HUDEP-2 (cell line): ENCODE measurements at regions not wholly inside any gene's neighbourhood (a gene's known extent, or its start where the extent isn't known, plus 50 kb on each side); places are given as distances from the start of the nearest gene placed in this dataset.
"Not testable (repeated sequence)": the region's sequence is repeated elsewhere in the genome, so short reads cannot be mapped to it uniquely, and the experiment has no call there.

Experiments
- DNase-seq, 76 experiments: peaks; one replicate each; lab custom pipeline; 2025; ENCODE audit not compliant: unreplicated experiment in 76 of 76; lab: John Stamatoyannopoulos, UW

- DNase-seq: no peak
These were observed 109.2 kb upstream of the MCHR2 start for GRCh38 chr6:100103194-100103593.

- no peak for DNase-seq
These were observed 107.6 kb upstream of the MCHR2 start for GRCh38 chr6:100101644-100102043.

GRCh38 chr6:100100776-100101175 is 106.8 kb upstream of the MCHR2 start:
- no peak for DNase-seq

- peak in 11 of 76 experiments; percentile 5 to 49 (median 13) for DNase-seq
These were observed 105.4 kb upstream of the MCHR2 start for GRCh38 chr6:100099189-100100074.

GRCh38 chr6:100096936-100097335 is 102.9 kb upstream of the MCHR2 start:
- no peak for DNase-seq

GRCh38 chr6:100096341-100096740 is 102.3 kb upstream of the MCHR2 start:
- no peak for DNase-seq

- DNase-seq: no peak
These were observed 99.4 kb upstream of the MCHR2 start for GRCh38 chr6:100093405-100093804.

GRCh38 chr6:100088009-100088408 is 94.0 kb upstream of the MCHR2 start:
- DNase-seq: no peak

- DNase-seq: no peak
These were observed 91.0 kb upstream of the MCHR2 start for GRCh38 chr6:100084991-100085364.

GRCh38 chr6:100084316-100084990 is 90.4 kb upstream of the MCHR2 start:
- DNase-seq: no peak

GRCh38 chr6:100078509-100078908 is 84.5 kb upstream of the MCHR2 start:
- peak in 1 of 76 experiments; percentile 1 for DNase-seq

GRCh38 chr6:100065348-100065747 is 71.3 kb upstream of the MCHR2 start:
- DNase-seq: peak in 25 of 76 experiments; percentile 9 to 71 (median 32)

- DNase-seq: no peak
These were observed 68.6 kb upstream of the MCHR2 start for GRCh38 chr6:100062621-100063020.

GRCh38 chr6:100057941-100058340 is 63.9 kb upstream of the MCHR2 start:
- DNase-seq: no peak

GRCh38 chr6:100050550-100050949 is 56.5 kb upstream of the MCHR2 start:
- DNase-seq: no peak

GRCh38 chr6:100043961-100044360 is 49.9 kb upstream of the MCHR2 start:
- not testable (repeated sequence) for DNase-seq
